SK-MEL-5 (cell line): ENCODE measurements at regions not wholly inside any gene's neighbourhood (a gene's known extent, or its start where the extent isn't known, plus 50 kb on each side); places are given as distances from the start of the nearest gene placed in this dataset.

ENCODE experiments used
- DNase-seq: peaks from one replicate; pipeline ENCODE4 v3.0.0-alpha.2; 2016; ENCODE audit warnings: low read depth, low spot score
- in situ Hi-C: cut with HindIII; loops from 2 replicates; pipeline ENCODE4 v1.10.0; 2016; ENCODE audit warnings: low sequenced_read_pairs, high pct_unique_total_duplicates, low pct_unique_long_range_greater_than_20kb

GRCh38 chrX:43560247-43560946 is 95.7 kb upstream of the MAOA start:
- in situ Hi-C loops = no loop called here
- DNase-seq = no peak

- in situ Hi-C loops = no loop called here
- DNase-seq = no peak
Measured at GRCh38 chrX:43562372-43562771, 93.7 kb upstream of the MAOA start.

GRCh38 chrX:43564953-43565352 is 91.1 kb upstream of the MAOA start:
- no peak for DNase-seq
- in situ Hi-C loops = no loop called here

- in situ Hi-C loops = no loop called here
- no peak for DNase-seq
Measured at GRCh38 chrX:43566170-43566569, 89.9 kb upstream of the MAOA start.

- no peak for DNase-seq
- in situ Hi-C loops = no loop called here
Measured at GRCh38 chrX:43573441-43574015, 82.6 kb upstream of the MAOA start.

- DNase-seq = no peak
- in situ Hi-C loops = no loop called here
Measured at GRCh38 chrX:43580621-43581020, 75.5 kb upstream of the MAOA start.

- DNase-seq = no peak
- in situ Hi-C loops = no loop called here
Measured at GRCh38 chrX:43581167-43581566, 74.9 kb upstream of the MAOA start.

GRCh38 chrX:43581888-43582539 is 74.1 kb upstream of the MAOA start:
- in situ Hi-C loops = no loop called here
- no peak for DNase-seq

GRCh38 chrX:43582540-43582913 is 73.6 kb upstream of the MAOA start:
- in situ Hi-C loops = no loop called here
- DNase-seq = no peak

DNA sequence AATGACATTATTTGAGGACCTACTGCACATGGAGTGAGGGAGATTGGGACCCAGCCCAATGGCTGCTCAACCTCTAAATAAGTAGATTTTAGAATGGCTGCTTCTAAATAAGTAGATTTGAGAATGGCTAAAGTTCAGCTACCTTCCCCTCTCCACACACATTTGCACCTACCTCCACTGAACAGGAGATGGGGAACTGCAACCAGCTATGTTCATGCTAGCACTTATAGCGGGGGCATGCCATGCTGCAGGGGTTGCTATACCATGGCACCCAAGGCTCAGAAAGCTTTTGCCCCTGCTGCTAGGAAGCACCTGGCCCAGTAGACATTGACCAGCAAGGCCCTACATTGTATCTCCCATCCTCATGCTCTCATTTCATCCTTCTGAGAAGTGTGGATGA is 70.2 kb upstream of the MAOA start:
- no peak for DNase-seq
- in situ Hi-C loops = no loop called here

DNA sequence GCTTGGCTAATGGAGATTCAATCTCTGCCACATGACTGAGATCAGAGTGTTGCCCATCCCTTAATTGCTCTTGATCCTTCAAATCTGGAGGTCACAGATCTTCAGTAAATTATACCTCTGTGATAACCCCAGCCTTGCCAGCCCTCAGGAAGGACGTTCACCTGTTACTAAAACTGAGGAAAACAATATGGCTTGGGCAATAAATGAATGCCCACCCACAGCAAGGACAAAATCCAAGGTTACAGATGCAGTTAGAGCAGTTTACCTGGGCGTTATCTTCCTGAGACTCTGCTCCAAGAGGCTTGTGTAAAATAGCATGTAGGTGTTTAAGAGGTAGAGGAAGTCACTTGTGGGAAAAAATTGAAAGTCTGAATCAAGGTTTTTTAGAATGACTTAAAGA is 69.3 kb upstream of the MAOA start:
- in situ Hi-C loops = no loop called here
- DNase-seq = no peak

GRCh38 chrX:43589735-43590134 is 66.4 kb upstream of the MAOA start:
- no peak for DNase-seq
- in situ Hi-C loops = no loop called here

GRCh38 chrX:43590150-43590549 is 65.9 kb upstream of the MAOA start:
- DNase-seq = no peak
- in situ Hi-C loops = no loop called here

DNA sequence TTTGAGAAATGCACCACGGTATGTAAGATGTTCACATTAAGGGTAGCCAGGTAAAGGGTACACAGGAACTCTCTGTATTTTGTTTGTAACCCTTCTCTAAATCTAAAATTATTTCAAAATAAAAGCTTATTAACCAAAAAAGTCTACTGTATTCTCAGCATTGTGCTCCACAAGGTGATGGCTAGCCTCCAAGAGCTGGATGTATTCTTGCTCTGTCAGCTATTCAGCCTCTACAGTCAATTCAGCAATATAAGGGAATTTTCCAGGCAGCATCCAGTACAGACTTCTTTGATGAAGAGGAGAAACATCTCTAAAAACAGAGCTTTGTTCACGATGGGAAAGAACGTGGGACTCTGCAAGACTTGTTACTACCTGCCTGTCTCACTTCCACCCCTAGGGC is 63.5 kb upstream of the MAOA start:
- DNase-seq = no peak
- in situ Hi-C loops = no loop called here

DNA sequence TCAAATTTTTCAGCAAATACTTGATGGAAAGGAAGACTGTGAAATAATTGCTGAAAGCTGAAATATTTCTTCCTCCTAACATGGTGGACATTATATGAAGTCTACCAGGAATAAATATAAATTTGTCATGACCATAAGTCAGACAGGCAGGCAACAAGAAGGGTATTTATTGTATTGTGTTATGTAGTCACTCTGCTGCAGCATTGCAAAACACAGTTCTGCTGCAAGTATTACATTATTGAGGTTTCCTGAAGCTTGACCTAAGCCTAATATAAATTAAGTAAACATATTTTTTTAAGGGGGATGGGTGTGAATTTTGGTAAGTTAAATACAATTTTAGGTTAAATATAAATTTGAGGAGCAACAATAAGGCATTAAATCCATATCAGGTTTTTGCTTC is 60.2 kb upstream of the MAOA start:
- in situ Hi-C loops = no loop called here

GRCh38 chrX:43604753-43605152 is 51.3 kb upstream of the MAOA start:
- DNase-seq = no peak
- in situ Hi-C loops = no loop called here

More for the DNA sequence above, 60.2 kb upstream of the MAOA start:
- DNase-seq = no peak

DNA sequence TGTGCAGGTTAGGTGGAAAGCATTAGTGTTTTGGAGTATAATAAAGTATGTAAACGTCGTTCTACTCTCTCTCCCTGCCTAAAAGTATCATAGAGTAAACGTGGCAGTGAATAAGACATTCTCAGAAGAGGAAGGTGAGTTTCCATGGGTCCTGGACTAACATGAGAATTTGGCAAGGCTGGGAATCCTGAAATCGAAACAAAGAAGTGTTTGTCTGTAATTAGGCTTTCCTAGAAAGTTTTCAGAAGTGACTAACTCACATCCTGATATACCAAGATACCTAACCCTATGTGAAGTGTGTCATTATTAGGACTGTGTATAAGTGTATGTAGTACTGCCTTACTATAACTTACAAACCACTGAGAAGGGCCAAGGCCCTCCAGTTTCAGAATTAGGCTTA is 50.7 kb upstream of the MAOA start:
- in situ Hi-C loops = no loop called here
- DNase-seq = no peak
